ENCODE measurements at regions not wholly inside any gene's neighbourhood (a gene's known extent, or its start where the extent isn't known, plus 50 kb on each side); places are given as distances from the start of the nearest gene placed in this dataset.

DNA sequence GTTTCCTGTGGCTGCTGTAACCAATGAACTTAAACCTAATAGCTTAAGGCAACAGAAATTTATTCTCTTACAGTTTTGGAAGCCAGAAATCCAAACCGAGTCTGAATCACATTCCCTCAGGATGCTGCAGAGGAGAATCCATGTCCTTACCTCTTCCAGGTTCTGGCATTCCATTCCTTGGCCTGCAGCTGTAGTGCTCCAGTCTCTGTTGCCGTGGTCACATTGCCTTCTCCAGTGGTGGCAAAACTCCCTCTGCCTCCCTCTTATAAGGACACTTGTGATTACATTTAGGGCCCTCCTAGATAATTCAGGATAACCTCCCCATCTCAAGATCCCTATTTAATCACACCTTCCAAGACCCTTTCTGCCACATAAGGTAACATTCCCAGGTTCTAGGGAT is 88.7 kb upstream of the SHB start:
- Histone ChIP-seq H3K4me1 (ENCODE audit: insufficient read depth, low read length) (no peaks in the 10 kb centered on the region), H3K4me2 (ENCODE audit: insufficient read depth, low read length) (no peak overlapping the region), H3K36me3 (ENCODE audit: insufficient read depth, low read length) (no peaks in the 10 kb centered on the region), H3K27ac (ENCODE audit: low read length) (no peak overlapping the region), H3K79me2 (ENCODE audit: insufficient read depth, low read length) (no peaks in the 10 kb centered on the region), H3K4me3 (ENCODE audit: low read depth in 1 of 2, low read length in 2 of 2) (no peak overlapping the region), H3K27me3 (ENCODE audit: insufficient read depth, low read length, poor library complexity) (no peaks in the 10 kb centered on the region), H3K9me3 (ENCODE audit: insufficient read depth, low read length, severe bottlenecking) (no peaks in the 10 kb centered on the region), H3K9ac (ENCODE audit: low read depth, low read length) (no peak overlapping the region), H4K20me1 (ENCODE audit: insufficient read depth, low read length) (no peaks in the 10 kb centered on the region), H2AFZ (ENCODE audit: low read depth, low read length) (no peak overlapping the region)
- DNase-seq (no peak), ATAC-seq (ENCODE audit: insufficient read depth, low read depth) (no peak)
- TF ChIP-seq, protein P1, sequence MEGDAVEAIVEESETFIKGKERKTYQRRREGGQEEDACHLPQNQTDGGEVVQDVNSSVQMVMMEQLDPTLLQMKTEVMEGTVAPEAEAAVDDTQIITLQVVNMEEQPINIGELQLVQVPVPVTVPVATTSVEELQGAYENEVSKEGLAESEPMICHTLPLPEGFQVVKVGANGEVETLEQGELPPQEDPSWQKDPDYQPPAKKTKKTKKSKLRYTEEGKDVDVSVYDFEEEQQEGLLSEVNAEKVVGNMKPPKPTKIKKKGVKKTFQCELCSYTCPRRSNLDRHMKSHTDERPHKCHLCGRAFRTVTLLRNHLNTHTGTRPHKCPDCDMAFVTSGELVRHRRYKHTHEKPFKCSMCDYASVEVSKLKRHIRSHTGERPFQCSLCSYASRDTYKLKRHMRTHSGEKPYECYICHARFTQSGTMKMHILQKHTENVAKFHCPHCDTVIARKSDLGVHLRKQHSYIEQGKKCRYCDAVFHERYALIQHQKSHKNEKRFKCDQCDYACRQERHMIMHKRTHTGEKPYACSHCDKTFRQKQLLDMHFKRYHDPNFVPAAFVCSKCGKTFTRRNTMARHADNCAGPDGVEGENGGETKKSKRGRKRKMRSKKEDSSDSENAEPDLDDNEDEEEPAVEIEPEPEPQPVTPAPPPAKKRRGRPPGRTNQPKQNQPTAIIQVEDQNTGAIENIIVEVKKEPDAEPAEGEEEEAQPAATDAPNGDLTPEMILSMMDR (IDR thresholded peaks at IDR 0.05; ENCODE audit: borderline replicate concordance, extremely low read depth, low read length, poor library complexity, severe bottlenecking): no peak

DNA sequence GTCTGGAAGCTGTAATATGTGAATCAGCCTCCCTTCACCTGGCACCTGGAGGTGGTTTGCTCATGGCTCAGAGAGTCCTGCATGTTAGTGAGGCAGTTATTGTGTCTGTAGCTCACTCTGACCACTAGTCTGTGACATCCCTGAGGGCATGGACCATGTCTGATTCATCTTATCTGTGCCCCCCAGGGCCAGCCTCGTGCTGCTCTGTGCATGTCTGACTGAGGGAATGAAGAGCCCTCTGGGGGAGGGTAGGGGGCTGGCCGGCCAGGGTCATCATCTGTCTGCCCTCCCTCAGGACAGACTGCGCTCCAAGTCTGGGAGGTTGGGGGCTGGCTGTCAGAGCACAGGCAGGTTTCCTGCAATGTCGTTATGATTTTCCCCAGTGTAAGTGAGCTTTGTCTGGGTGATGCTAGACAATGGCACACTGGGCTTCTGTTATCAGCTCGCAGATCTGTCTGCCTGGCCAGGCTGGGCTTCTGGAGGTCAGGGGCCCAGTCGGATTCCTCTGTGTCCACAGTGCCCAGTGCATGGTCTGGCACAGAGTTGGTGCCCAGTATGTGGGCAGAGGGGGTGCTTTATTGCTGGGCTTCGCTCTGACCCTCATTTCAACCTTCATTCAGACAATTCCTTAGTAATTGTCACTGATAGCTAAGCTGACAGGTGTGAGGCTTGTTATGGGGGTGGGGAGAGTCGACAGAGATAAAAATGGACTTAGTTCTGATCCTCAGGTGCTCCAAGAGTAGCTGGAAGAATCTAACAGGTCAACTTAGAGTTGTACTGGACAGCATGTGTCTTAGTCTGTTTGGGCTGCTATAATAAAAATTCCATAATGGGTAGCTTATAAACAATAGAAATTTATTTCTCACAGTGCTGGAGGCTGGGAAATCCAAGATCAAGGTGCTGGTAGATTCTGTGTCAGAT is 85.7 kb upstream of the SHB start:
- TF ChIP-seq, protein P1 (IDR thresholded peaks at IDR 0.05; ENCODE audit: borderline replicate concordance, extremely low read depth, low read length, poor library complexity, severe bottlenecking): no peak
- TF ChIP-seq EZH2 (IDR thresholded peaks at IDR 0.05; ENCODE audit: borderline replicate concordance, low read depth, low read length, severe bottlenecking): no peak
- H3K79me2 ChIP-seq (ENCODE audit: insufficient read depth, low read length): no peaks in the 10 kb centered on the region
- no peak for DNase-seq
- H2AFZ ChIP-seq (ENCODE audit: low read depth, low read length): no peak overlapping the region
- no peak overlapping the region for H3K27ac ChIP-seq (ENCODE audit: low read length)
- no peak for ATAC-seq (ENCODE audit: insufficient read depth, low read depth)
- H3K27me3 ChIP-seq (ENCODE audit: insufficient read depth, low read length, poor library complexity): no peaks in the 10 kb centered on the region
- H3K4me2 ChIP-seq (ENCODE audit: insufficient read depth, low read length): no peak overlapping the region
- no peaks in the 10 kb centered on the region for H3K9me3 ChIP-seq (ENCODE audit: insufficient read depth, low read length, severe bottlenecking)
- no peak overlapping the region for H3K4me3 ChIP-seq (ENCODE audit: low read depth in 1 of 2, low read length in 2 of 2)
- H3K9ac ChIP-seq (ENCODE audit: low read depth, low read length): no peak overlapping the region
- H3K4me1 ChIP-seq (ENCODE audit: insufficient read depth, low read length): no peaks in the 10 kb centered on the region
- no peaks in the 10 kb centered on the region for H3K36me3 ChIP-seq (ENCODE audit: insufficient read depth, low read length)
- H4K20me1 ChIP-seq (ENCODE audit: insufficient read depth, low read length): no peaks in the 10 kb centered on the region

- Histone ChIP-seq H3K4me2 (ENCODE audit: insufficient read depth, low read length) (no peak overlapping the region), H3K36me3 (ENCODE audit: insufficient read depth, low read length) (no peaks in the 10 kb centered on the region), H3K4me1 (ENCODE audit: insufficient read depth, low read length) (no peaks in the 10 kb centered on the region), H2AFZ (ENCODE audit: low read depth, low read length) (no peak overlapping the region), H3K9me3 (ENCODE audit: insufficient read depth, low read length, severe bottlenecking) (no peaks in the 10 kb centered on the region), H3K27me3 (ENCODE audit: insufficient read depth, low read length, poor library complexity) (no peaks in the 10 kb centered on the region), H3K79me2 (ENCODE audit: insufficient read depth, low read length) (no peaks in the 10 kb centered on the region), H3K9ac (ENCODE audit: low read depth, low read length) (no peak overlapping the region), H3K27ac (ENCODE audit: low read length) (no peak overlapping the region), H3K4me3 (ENCODE audit: low read depth in 1 of 2, low read length in 2 of 2) (no peak overlapping the region), H4K20me1 (ENCODE audit: insufficient read depth, low read length) (no peaks in the 10 kb centered on the region)
- ATAC-seq (ENCODE audit: insufficient read depth, low read depth) (no peak), DNase-seq (no peak)
- TF ChIP-seq, protein P1 (IDR thresholded peaks at IDR 0.05; ENCODE audit: borderline replicate concordance, extremely low read depth, low read length, poor library complexity, severe bottlenecking): no peak
- TF ChIP-seq EZH2 (IDR thresholded peaks at IDR 0.05; ENCODE audit: borderline replicate concordance, low read depth, low read length, severe bottlenecking): no peak
Measured at GRCh38 chr9:38153910-38154291, 84.9 kb upstream of the SHB start.

All from DND-41 (cell line).